Liver (tissue), 8 donors: ENCODE measurements at regions not wholly inside any gene's neighbourhood (a gene's known extent, or its start where the extent isn't known, plus 50 kb on each side); places are given as distances from the start of the nearest gene placed in this dataset.

Experiments
- DNase-seq: peaks from one replicate; pipeline ENCODE4 v3.0.0-alpha.2; 2017; ENCODE audit warnings: low spot score
- H3K27ac ChIP-seq, 2 donors: one replicate each; pipeline ENCODE4 v1.7.0; 2013; ENCODE audit warnings: inconsistent platforms in 2 of 2, low read length in 2 of 2, control low read depth in 1 of 2, low read depth in 1 of 2, mild to moderate bottlenecking in 1 of 2
- H3K27me3 ChIP-seq, 4 donors: one replicate each; pipeline versions ENCODE4 v1.6.1 to v1.7.0; 2013; ENCODE audit warnings: low read length in 3 of 4, inconsistent platforms in 1 of 4, mild to moderate bottlenecking in 1 of 4, moderate library complexity in 1 of 4; ENCODE audit not compliant: control insufficient read depth in 4 of 4, insufficient read depth in 4 of 4
- H3K36me3 ChIP-seq, 4 donors: one replicate each; pipeline versions ENCODE4 v1.6.1 to v1.7.0; 2013; ENCODE audit warnings: low read length in 3 of 4, mild to moderate bottlenecking in 3 of 4, low read depth in 1 of 4, moderate library complexity in 1 of 4; ENCODE audit not compliant: control insufficient read depth in 4 of 4, insufficient read depth in 3 of 4
- H3K4me1 ChIP-seq, 4 donors: one replicate each; pipeline versions ENCODE4 v1.6.1 to v1.7.0; 2013; ENCODE audit warnings: low read length in 3 of 4, mild to moderate bottlenecking in 3 of 4, moderate library complexity in 1 of 4; ENCODE audit not compliant: control insufficient read depth in 4 of 4, insufficient read depth in 4 of 4
- H3K4me3 ChIP-seq, 3 donors: one replicate each; pipeline versions ENCODE4 v1.6.1 to v1.7.0; 2013; ENCODE audit warnings: low read length in 3 of 3, control low read depth in 1 of 3, low read depth in 1 of 3, mild to moderate bottlenecking in 1 of 3
- H3K9ac ChIP-seq, 2 donors: one replicate each; pipeline ENCODE4 v1.7.0; 2013; ENCODE audit warnings: low read length in 2 of 2, mild to moderate bottlenecking in 2 of 2, moderate library complexity in 2 of 2, control low read depth in 1 of 2, low read depth in 1 of 2
- H3K9me3 ChIP-seq, 4 donors: one replicate each; pipeline versions ENCODE4 v1.6.1 to v1.7.0; 2013; ENCODE audit warnings: low read length in 3 of 4; ENCODE audit not compliant: control insufficient read depth in 4 of 4
- EGR1 ChIP-seq, 2 donors: IDR thresholded peaks; 2 replicates each; pipeline ENCODE4 v1.6.1; 2016 to 2018; ENCODE audit warnings: antibody characterized with exemption in 2 of 2, low read depth in 2 of 2
- FOXA1 ChIP-seq: IDR thresholded peaks from 2 replicates; pipeline ENCODE4 v1.6.1; 2016; ENCODE audit warnings: antibody characterized with exemption
- FOXA2 ChIP-seq: IDR thresholded peaks from 2 replicates; pipeline ENCODE4 v1.6.1; 2016; ENCODE audit warnings: antibody characterized with exemption
- GABPA ChIP-seq, 2 donors: IDR thresholded peaks in 1 of 2; conservative IDR thresholded peaks in 1 of 2; 2 replicates each; pipeline ENCODE4 v1.6.1; 2016; ENCODE audit warnings: antibody characterized with exemption in 2 of 2, mild to moderate bottlenecking in 1 of 2, moderate library complexity in 1 of 2
- HNF4A ChIP-seq, 2 donors: conservative IDR thresholded peaks; 2 replicates each; pipeline ENCODE4 v1.6.1; 2016; ENCODE audit warnings: antibody characterized with exemption in 2 of 2, mild to moderate bottlenecking in 2 of 2
- HNF4G ChIP-seq: IDR thresholded peaks from 2 replicates; pipeline ENCODE4 v1.6.1; 2016; ENCODE audit warnings: antibody characterized with exemption
- JUND ChIP-seq, 2 donors: IDR thresholded peaks; 2 replicates each; pipeline ENCODE4 v1.6.1; 2016; ENCODE audit warnings: antibody characterized with exemption in 2 of 2
- NR2F2 ChIP-seq: IDR thresholded peaks from 2 replicates; pipeline ENCODE4 v1.6.1; 2016; ENCODE audit warnings: antibody characterized with exemption
- RAD21 ChIP-seq, 2 donors: IDR thresholded peaks; 2 replicates each; pipeline ENCODE4 v1.6.1; 2016; ENCODE audit warnings: antibody characterized with exemption in 2 of 2, mild to moderate bottlenecking in 2 of 2
- RXRA ChIP-seq, 2 donors: IDR thresholded peaks; 2 replicates each; pipeline ENCODE4 v1.6.1; 2017 to 2018; ENCODE audit warnings: antibody characterized with exemption in 2 of 2, mild to moderate bottlenecking in 1 of 2
- TAF1 ChIP-seq: conservative IDR thresholded peaks from 2 replicates; pipeline ENCODE4 v1.6.1; 2016; ENCODE audit warnings: antibody characterized with exemption, mild to moderate bottlenecking
- YY1 ChIP-seq: IDR thresholded peaks from 2 replicates; pipeline ENCODE4 v1.6.1; 2016; ENCODE audit warnings: antibody characterized with exemption, mild to moderate bottlenecking
- WGBS: extraction: QIAGEN DNeasy Blood & Tissue Kit; methylation state at CpG from one replicate; pipeline ENCODE4 v1.1.7; 2013; 5-methylcytosine and 5-hydroxymethylcytosine counted together
- TF ChIP-seq, protein P1 (sequence below): IDR thresholded peaks from 2 replicates; pipeline ENCODE4 v1.6.1; 2016; ENCODE audit warnings: antibody characterized with exemption
- TF ChIP-seq, protein P2 (sequence below): IDR thresholded peaks from 2 replicates; pipeline ENCODE4 v1.6.1; 2016; ENCODE audit warnings: antibody characterized with exemption
- TF ChIP-seq, protein P3 (sequence below): IDR thresholded peaks from 2 replicates; pipeline ENCODE4 v1.6.1; 2016; ENCODE audit warnings: antibody characterized with exemption
- TF ChIP-seq, protein P4 (sequence below): IDR thresholded peaks from 2 replicates; pipeline ENCODE4 v1.6.1; 2016; ENCODE audit warnings: antibody characterized with exemption, mild to moderate bottlenecking
- TF ChIP-seq, protein P5 (sequence below): fragments of 150-350 bp; IDR thresholded peaks from 2 replicates; pipeline ENCODE4 v1.5.1; 2017; ENCODE audit warnings: improper control_type of control experiment, low read depth, low read length; ENCODE audit not compliant: missing input control
- donor health status: healthy.
- donor health status: healthy.
- donor health status: healthy.
- donor health status: healthy.
- donor health status: healthy.

DNA sequence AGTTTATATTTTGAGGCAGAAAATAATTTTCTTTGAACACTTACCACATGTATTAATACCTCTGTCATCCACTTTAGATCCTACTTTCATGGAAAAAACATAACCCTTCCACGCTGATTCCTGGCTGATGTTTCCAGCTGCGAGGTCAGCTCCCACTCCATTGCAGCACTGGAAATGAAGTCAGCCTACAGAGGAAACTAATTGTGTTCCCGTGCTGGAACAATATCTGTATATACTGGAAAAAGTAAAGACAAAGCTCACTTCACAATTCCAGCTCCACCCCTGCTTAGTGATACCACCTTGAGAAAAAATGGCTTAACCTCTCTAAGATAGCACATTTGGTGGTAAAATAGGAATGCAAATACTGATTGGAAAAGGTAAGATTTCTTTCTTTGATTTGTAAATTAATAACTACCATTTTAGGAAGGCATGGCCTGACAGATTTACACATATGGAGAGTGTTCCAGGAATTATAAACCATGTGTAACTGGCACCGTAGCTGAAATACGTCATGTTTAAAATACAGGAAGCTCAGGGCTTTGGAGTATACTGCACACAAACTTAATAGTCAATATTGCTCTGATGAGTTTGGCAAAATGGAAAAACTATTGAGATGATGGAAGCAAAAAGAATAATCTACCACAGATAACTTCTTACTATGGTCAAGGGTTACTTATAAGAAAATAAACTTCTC, 90.0 kb downstream of the TRIB2 start:
- TF ChIP-seq RAD21 (IDR thresholded peaks at IDR 0.05) (no peak), FOXA2 (no peak), YY1 (no peak), JUND (IDR thresholded peaks at IDR 0.05) (no peak), HNF4A (conservative IDR thresholded peaks at IDR 0.05) (no peak), HNF4G (no peak), FOXA1 (no peak), TAF1 (no peak), NR2F2 (no peak), RXRA (IDR thresholded peaks at IDR 0.05) (no peak), GABPA (IDR thresholded peaks at IDR 0.05 in 1 of 2, conservative IDR thresholded peaks at IDR 0.05 in 1 of 2) (no peak), EGR1 (IDR thresholded peaks at IDR 0.05; ENCODE audit: low read depth in 2 of 2) (no peak)
- TF ChIP-seq, protein P1, sequence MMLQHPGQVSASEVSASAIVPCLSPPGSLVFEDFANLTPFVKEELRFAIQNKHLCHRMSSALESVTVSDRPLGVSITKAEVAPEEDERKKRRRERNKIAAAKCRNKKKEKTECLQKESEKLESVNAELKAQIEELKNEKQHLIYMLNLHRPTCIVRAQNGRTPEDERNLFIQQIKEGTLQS, result no peak
- TF ChIP-seq, protein P2, sequence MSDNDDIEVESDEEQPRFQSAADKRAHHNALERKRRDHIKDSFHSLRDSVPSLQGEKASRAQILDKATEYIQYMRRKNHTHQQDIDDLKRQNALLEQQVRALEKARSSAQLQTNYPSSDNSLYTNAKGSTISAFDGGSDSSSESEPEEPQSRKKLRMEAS, result no peak
- TF ChIP-seq, protein P3, sequence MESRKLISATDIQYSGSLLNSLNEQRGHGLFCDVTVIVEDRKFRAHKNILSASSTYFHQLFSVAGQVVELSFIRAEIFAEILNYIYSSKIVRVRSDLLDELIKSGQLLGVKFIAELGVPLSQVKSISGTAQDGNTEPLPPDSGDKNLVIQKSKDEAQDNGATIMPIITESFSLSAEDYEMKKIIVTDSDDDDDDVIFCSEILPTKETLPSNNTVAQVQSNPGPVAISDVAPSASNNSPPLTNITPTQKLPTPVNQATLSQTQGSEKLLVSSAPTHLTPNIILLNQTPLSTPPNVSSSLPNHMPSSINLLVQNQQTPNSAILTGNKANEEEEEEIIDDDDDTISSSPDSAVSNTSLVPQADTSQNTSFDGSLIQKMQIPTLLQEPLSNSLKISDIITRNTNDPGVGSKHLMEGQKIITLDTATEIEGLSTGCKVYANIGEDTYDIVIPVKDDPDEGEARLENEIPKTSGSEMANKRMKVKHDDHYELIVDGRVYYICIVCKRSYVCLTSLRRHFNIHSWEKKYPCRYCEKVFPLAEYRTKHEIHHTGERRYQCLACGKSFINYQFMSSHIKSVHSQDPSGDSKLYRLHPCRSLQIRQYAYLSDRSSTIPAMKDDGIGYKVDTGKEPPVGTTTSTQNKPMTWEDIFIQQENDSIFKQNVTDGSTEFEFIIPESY, result no peak
- TF ChIP-seq, protein P4, sequence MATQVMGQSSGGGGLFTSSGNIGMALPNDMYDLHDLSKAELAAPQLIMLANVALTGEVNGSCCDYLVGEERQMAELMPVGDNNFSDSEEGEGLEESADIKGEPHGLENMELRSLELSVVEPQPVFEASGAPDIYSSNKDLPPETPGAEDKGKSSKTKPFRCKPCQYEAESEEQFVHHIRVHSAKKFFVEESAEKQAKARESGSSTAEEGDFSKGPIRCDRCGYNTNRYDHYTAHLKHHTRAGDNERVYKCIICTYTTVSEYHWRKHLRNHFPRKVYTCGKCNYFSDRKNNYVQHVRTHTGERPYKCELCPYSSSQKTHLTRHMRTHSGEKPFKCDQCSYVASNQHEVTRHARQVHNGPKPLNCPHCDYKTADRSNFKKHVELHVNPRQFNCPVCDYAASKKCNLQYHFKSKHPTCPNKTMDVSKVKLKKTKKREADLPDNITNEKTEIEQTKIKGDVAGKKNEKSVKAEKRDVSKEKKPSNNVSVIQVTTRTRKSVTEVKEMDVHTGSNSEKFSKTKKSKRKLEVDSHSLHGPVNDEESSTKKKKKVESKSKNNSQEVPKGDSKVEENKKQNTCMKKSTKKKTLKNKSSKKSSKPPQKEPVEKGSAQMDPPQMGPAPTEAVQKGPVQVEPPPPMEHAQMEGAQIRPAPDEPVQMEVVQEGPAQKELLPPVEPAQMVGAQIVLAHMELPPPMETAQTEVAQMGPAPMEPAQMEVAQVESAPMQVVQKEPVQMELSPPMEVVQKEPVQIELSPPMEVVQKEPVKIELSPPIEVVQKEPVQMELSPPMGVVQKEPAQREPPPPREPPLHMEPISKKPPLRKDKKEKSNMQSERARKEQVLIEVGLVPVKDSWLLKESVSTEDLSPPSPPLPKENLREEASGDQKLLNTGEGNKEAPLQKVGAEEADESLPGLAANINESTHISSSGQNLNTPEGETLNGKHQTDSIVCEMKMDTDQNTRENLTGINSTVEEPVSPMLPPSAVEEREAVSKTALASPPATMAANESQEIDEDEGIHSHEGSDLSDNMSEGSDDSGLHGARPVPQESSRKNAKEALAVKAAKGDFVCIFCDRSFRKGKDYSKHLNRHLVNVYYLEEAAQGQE, result no peak
- TF ChIP-seq, protein P5, sequence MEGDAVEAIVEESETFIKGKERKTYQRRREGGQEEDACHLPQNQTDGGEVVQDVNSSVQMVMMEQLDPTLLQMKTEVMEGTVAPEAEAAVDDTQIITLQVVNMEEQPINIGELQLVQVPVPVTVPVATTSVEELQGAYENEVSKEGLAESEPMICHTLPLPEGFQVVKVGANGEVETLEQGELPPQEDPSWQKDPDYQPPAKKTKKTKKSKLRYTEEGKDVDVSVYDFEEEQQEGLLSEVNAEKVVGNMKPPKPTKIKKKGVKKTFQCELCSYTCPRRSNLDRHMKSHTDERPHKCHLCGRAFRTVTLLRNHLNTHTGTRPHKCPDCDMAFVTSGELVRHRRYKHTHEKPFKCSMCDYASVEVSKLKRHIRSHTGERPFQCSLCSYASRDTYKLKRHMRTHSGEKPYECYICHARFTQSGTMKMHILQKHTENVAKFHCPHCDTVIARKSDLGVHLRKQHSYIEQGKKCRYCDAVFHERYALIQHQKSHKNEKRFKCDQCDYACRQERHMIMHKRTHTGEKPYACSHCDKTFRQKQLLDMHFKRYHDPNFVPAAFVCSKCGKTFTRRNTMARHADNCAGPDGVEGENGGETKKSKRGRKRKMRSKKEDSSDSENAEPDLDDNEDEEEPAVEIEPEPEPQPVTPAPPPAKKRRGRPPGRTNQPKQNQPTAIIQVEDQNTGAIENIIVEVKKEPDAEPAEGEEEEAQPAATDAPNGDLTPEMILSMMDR, result no peak
- Histone ChIP-seq H3K4me3 (no peak overlapping the region), H3K4me1 (no peaks in the 10 kb centered on the region), H3K27me3 (peaks cover 0 to 7% (median 0%) of the 10 kb centered on the region in 4 donors), H3K36me3 (no peaks in the 10 kb centered on the region), H3K9ac (no peak overlapping the region), H3K9me3 (no peaks in the 10 kb centered on the region), H3K27ac (no peak overlapping the region)
- 72% methylated on average over 5 of the region's 5 CpGs for WGBS
- DNase-seq, result no peak
